Adrenal gland (tissue), 9 donors: ENCODE measurements at regions not wholly inside any gene's neighbourhood (a gene's known extent, or its start where the extent isn't known, plus 50 kb on each side); places are given as distances from the start of the nearest gene placed in this dataset.

ENCODE experiments used
- DNase-seq, 7 donors: peaks; one replicate each; pipeline ENCODE4 v3.0.0-alpha.2; 2019 to 2020
- H3K27ac ChIP-seq, 5 donors: fragments of 200-600 bp; sonication (generic) in 4 of 5; 1 replicate in 3 of 5; 2 replicates in 2 of 5; pipeline versions ENCODE4 v1.5.1 to v1.8.0; 2016 to 2020; ENCODE audit warnings: mild to moderate bottlenecking in 1 of 5
- H3K27me3 ChIP-seq: fragments of 200-600 bp; 2 replicates; pipeline ENCODE4 v1.8.0; 2021
- H3K36me3 ChIP-seq, 2 donors: fragments of 200-600 bp; replicated peaks in 1 of 2; 1 replicate in 1 of 2; 2 replicates in 1 of 2; pipeline versions ENCODE4 v1.5.1 to v1.8.0; 2018 to 2022
- H3K4me1 ChIP-seq, 2 donors: fragments of 200-600 bp; replicated peaks in 1 of 2; 1 replicate in 1 of 2; 2 replicates in 1 of 2; pipeline versions ENCODE4 v1.5.1 to v1.8.0; 2018 to 2021
- H3K4me3 ChIP-seq, 4 donors: fragments of 200-600 bp; sonication (generic) in 3 of 4; one replicate each; pipeline ENCODE4 v1.5.1; 2016 to 2018
- H3K9me3 ChIP-seq, 3 donors: fragments of 200-600 bp; sonication (generic) in 1 of 3; replicated peaks in 1 of 3; 1 replicate in 2 of 3; 2 replicates in 1 of 3; pipeline versions ENCODE4 v1.5.1 to v1.8.0; 2016 to 2021
- CTCF ChIP-seq, 6 experiments: fragments of 450-650 bp in 4 of 6; fragments of 200-600 bp in 2 of 6; sonication (generic) in 1 of 6; IDR thresholded peaks; 1 replicate in 5 of 6; 2 replicates in 1 of 6; pipeline versions ENCODE4 v1.5.1 to v1.8.0; 2016 to 2021; ENCODE audit warnings: antibody characterized with exemption in 6 of 6, mild to moderate bottlenecking in 2 of 6, moderate library complexity in 1 of 6
- POLR2A ChIP-seq, 2 donors: fragments of 450-650 bp; IDR thresholded peaks; one replicate each; pipeline ENCODE4 v1.6.1; 2017; ENCODE audit warnings: antibody characterized with exemption in 2 of 2, mild to moderate bottlenecking in 2 of 2, moderate library complexity in 1 of 2
- WGBS, 4 donors: extraction: QIAGEN DNeasy Blood & Tissue Kit in 2 of 4; methylation state at CpG; one replicate each; pipeline versions ENCODE4 v1.1.5 to v1.1.7; 2013 to 2017; 5-methylcytosine and 5-hydroxymethylcytosine counted together
- intact Hi-C, 2 donors: fragments of 100-400 bp; cut with DNase I; formaldehyde crosslinking; loops; one replicate each; pipeline versions ENCODE4 v1.14.1 to v1.15.0; 2022 to 2023
- donor health status: healthy with polysubstance abuse.
- donor health status: Bipolar disorder and iron deficiency.
- donor health status: DM: yes; HTN: yes; CAD: no.
- donor health status: DM: no; HTN: no; CAD: no.
- donor health status: DM: no; HTN: no; CAD: no.

DNA sequence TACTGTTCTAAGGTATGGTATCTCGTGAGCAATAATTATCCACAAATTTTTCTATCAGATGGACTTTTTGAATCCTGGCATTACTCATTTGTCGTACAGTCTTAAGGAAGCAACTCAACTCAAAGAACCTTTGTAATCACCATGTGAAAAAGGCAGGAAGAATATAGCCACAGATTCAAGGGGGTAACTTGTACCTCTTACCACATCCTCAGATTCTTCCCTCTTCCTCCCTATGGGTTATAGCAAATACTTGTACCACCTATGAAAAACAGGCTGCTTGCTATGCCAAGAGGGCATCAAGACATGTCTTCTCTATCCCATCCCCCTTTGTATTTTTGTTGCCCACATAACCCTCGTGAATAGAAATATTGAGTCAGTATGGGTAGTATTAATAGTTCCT is 616.6 kb upstream of the USP24 start:
- 63 to 75% (median 69%) methylated on average over 3 of the region's 3 CpGs for WGBS, 4 donors
- TF ChIP-seq CTCF (IDR thresholded peaks at IDR 0.05) (no peak), POLR2A (IDR thresholded peaks at IDR 0.05) (no peak)
- Histone ChIP-seq H3K4me1 (no peaks in the 10 kb centered on the region), H3K27me3 (no peaks in the 10 kb centered on the region), H3K9me3 (no peaks in the 10 kb centered on the region), H3K27ac (no peak overlapping the region), H3K4me3 (no peak overlapping the region), H3K36me3 (no peaks in the 10 kb centered on the region)
- DNase-seq = no peak
- intact Hi-C loops = no loop called here

GRCh38 chr1:55828044-55828443 is 612.9 kb upstream of the USP24 start:
- no peak overlapping the region for H3K4me3 ChIP-seq
- DNase-seq = no peak
- no peaks in the 10 kb centered on the region for H3K4me1 ChIP-seq
- no peak for TF ChIP-seq POLR2A (IDR thresholded peaks at IDR 0.05)
- TF ChIP-seq CTCF (IDR thresholded peaks at IDR 0.05) = no peak
- no peaks in the 10 kb centered on the region for H3K9me3 ChIP-seq
- no peaks in the 10 kb centered on the region for H3K27me3 ChIP-seq
- H3K27ac ChIP-seq = no peak overlapping the region
- intact Hi-C loops = no loop called here
- WGBS, 4 donors = 80 to 83% (median 81%) methylated on average over 5 of the region's 5 CpGs
- H3K36me3 ChIP-seq = no peaks in the 10 kb centered on the region

GRCh38 chr1:55827350-55827749 is 612.2 kb upstream of the USP24 start:
- H3K27ac ChIP-seq = no peak overlapping the region
- no peaks in the 10 kb centered on the region for H3K9me3 ChIP-seq
- no peak for TF ChIP-seq CTCF (IDR thresholded peaks at IDR 0.05)
- TF ChIP-seq POLR2A (IDR thresholded peaks at IDR 0.05) = no peak
- H3K4me3 ChIP-seq = no peak overlapping the region
- no peaks in the 10 kb centered on the region for H3K36me3 ChIP-seq
- H3K27me3 ChIP-seq = no peaks in the 10 kb centered on the region
- intact Hi-C loops = no loop called here
- DNase-seq = no peak
- no peaks in the 10 kb centered on the region for H3K4me1 ChIP-seq
- WGBS, 4 donors = 53 to 72% (median 67%) methylated on average over 4 of the region's 4 CpGs

GRCh38 chr1:55826381-55827080 is 611.4 kb upstream of the USP24 start:
- Histone ChIP-seq H3K36me3 (no peaks in the 10 kb centered on the region), H3K4me3 (no peak overlapping the region), H3K4me1 (no peaks in the 10 kb centered on the region), H3K9me3 (no peaks in the 10 kb centered on the region), H3K27ac (no peak overlapping the region), H3K27me3 (no peaks in the 10 kb centered on the region)
- WGBS, 4 donors = 37 to 54% (median 49%) methylated on average over 3 to 4 of the region's 4 CpGs
- TF ChIP-seq POLR2A (IDR thresholded peaks at IDR 0.05) = no peak
- TF ChIP-seq CTCF (IDR thresholded peaks at IDR 0.05) = no peak
- no peak for DNase-seq
- intact Hi-C loops = no loop called here
